ENCODE measurements at regions not wholly inside any gene's neighbourhood (a gene's known extent, or its start where the extent isn't known, plus 50 kb on each side); places are given as distances from the start of the nearest gene placed in this dataset.

- TF ChIP-seq POLR2AphosphoS5 (IDR thresholded peaks at IDR 0.05; ENCODE audit: low read depth, low read length), result no peak
- no peak for TF ChIP-seq SIN3A (IDR thresholded peaks at IDR 0.05; ENCODE audit: borderline replicate concordance, low read depth, low read length)
- no peak for TF ChIP-seq RXRA (IDR thresholded peaks at IDR 0.05; ENCODE audit: borderline replicate concordance, low read depth)
- no peak for TF ChIP-seq RFX5 (IDR thresholded peaks at IDR 0.05; ENCODE audit: low read length)
- no peak for TF ChIP-seq GATA2 (CRISPR knock-in tag; IDR thresholded peaks at IDR 0.05)
- no peak for TF ChIP-seq ZBTB33 (IDR thresholded peaks at IDR 0.05; ENCODE audit: borderline replicate concordance, low read depth)
- no peak for TF ChIP-seq TAF1 (IDR thresholded peaks at IDR 0.05; ENCODE audit: borderline replicate concordance, low read depth, low read length)
- Histone ChIP-seq H3K27me3 (ENCODE audit: insufficient read depth) (no peaks in the 10 kb centered on the region), H3K9me3 (no peaks in the 10 kb centered on the region), H3F3A (replicated peaks; ENCODE audit: insufficient read depth) (no peaks in the 10 kb centered on the region), H3K9me2 (no peaks in the 10 kb centered on the region), H3K79me2 (ENCODE audit: insufficient read depth) (no peaks in the 10 kb centered on the region), H4K20me1 (ENCODE audit: insufficient read depth) (no peaks in the 10 kb centered on the region), H3K9ac (no peak overlapping the region), H3K4me2 (no peak overlapping the region), H3K27ac (ENCODE audit: low read depth in 2 of 2, low read length in 1 of 2) (no peak overlapping the region), H3K4me1 (ENCODE audit: control insufficient read depth in 1 of 2, insufficient read depth in 2 of 2, low read depth in 1 of 2, low read length in 1 of 2) (peaks cover 0 to 5% of the 10 kb centered on the region in 2 experiments; a peak in 1 of 4 replicates), H3K36me3 (replicated peaks in 1 of 2; ENCODE audit: control insufficient read depth in 1 of 2, insufficient read depth in 2 of 2, low read length in 1 of 2) (no peaks in the 10 kb centered on the region), H3K4me3 (ENCODE audit: low read depth in 2 of 2, low read length in 1 of 2) (no peak overlapping the region), H2AFZ (ENCODE audit: low read depth) (no peak overlapping the region)
- POLR2A ChIA-PET, result no interaction called here
- CTCF ChIA-PET, result no interaction called here
- no peak for DNase-seq
- WGBS (ENCODE audit: low lambda C conversion rate), result 0% methylated on average over 2 of the region's 2 CpGs
Observed at GRCh38 chrX:34563061-34563460, 94.0 kb downstream of the TMEM47 start.

GRCh38 chrX:34562006-34562405, 95.1 kb downstream of the TMEM47 start:
- TF ChIP-seq ZBTB33 (IDR thresholded peaks at IDR 0.05; ENCODE audit: borderline replicate concordance, low read depth) (no peak), MAX (IDR thresholded peaks at IDR 0.05; ENCODE audit: low read depth) (no peak)

More at GRCh38 chrX:34562006-34562405, 95.1 kb downstream of the TMEM47 start:
- Histone ChIP-seq H3F3A (replicated peaks; ENCODE audit: insufficient read depth) (no peaks in the 10 kb centered on the region), H3K9me2 (no peaks in the 10 kb centered on the region), H3K36me3 (replicated peaks in 1 of 2; ENCODE audit: control insufficient read depth in 1 of 2, insufficient read depth in 2 of 2, low read length in 1 of 2) (no peaks in the 10 kb centered on the region), H3K4me1 (ENCODE audit: control insufficient read depth in 1 of 2, insufficient read depth in 2 of 2, low read depth in 1 of 2, low read length in 1 of 2) (peaks cover 0 to 5% of the 10 kb centered on the region in 2 experiments; a peak in 1 of 4 replicates), H3K79me2 (ENCODE audit: insufficient read depth) (no peaks in the 10 kb centered on the region), H3K27me3 (ENCODE audit: insufficient read depth) (no peaks in the 10 kb centered on the region), H4K20me1 (ENCODE audit: insufficient read depth) (no peaks in the 10 kb centered on the region), H3K4me2 (no peak overlapping the region), H3K4me3 (ENCODE audit: low read depth in 2 of 2, low read length in 1 of 2) (no peak overlapping the region), H2AFZ (ENCODE audit: low read depth) (0 out of 2 replicates have a peak overlapping the region, but pooled peaks have one; percentile 18), H3K9me3 (no peaks in the 10 kb centered on the region), H3K27ac (ENCODE audit: low read depth in 2 of 2, low read length in 1 of 2) (no peak overlapping the region), H3K9ac (no peak overlapping the region)
- POLR2A ChIA-PET, result no interaction called here
- CTCF ChIA-PET, result no interaction called here
- no peak for DNase-seq

Measured in SK-N-SH (cell line).